ENCODE measurements at regions not wholly inside any gene's neighbourhood (a gene's known extent, or its start where the extent isn't known, plus 50 kb on each side); places are given as distances from the start of the nearest gene placed in this dataset.
"Not testable (repeated sequence)": the region's sequence is repeated elsewhere in the genome, so short reads cannot be mapped to it uniquely, and the experiment has no call there.

GRCh38 chr2:23050388-23050787, 334.6 kb upstream of the KLHL29 start:
- intact Hi-C loops (cut with micrococcal nuclease): no loop called here

GRCh38 chr2:23053601-23054000, 331.4 kb upstream of the KLHL29 start:
- intact Hi-C loops (cut with micrococcal nuclease): no loop called here

- intact Hi-C loops (cut with micrococcal nuclease): no loop called here
These were observed 329.7 kb upstream of the KLHL29 start for GRCh38 chr2:23055251-23055650.

- intact Hi-C loops (cut with micrococcal nuclease): not testable (repeated sequence)
These were observed 328.1 kb upstream of the KLHL29 start for GRCh38 chr2:23056846-23057245.

- intact Hi-C loops (cut with micrococcal nuclease): no loop called here
These were observed 326.5 kb upstream of the KLHL29 start for GRCh38 chr2:23058435-23058834.

GRCh38 chr2:23065210-23065609, 319.8 kb upstream of the KLHL29 start:
- intact Hi-C loops (cut with micrococcal nuclease): no loop called here

- intact Hi-C loops (cut with micrococcal nuclease): no loop called here
These were observed 319.0 kb upstream of the KLHL29 start for GRCh38 chr2:23065936-23066335.

- intact Hi-C loops (cut with micrococcal nuclease): no loop called here
These were observed 318.3 kb upstream of the KLHL29 start for GRCh38 chr2:23066686-23067085.

GRCh38 chr2:23069156-23069555, 315.8 kb upstream of the KLHL29 start:
- intact Hi-C loops (cut with micrococcal nuclease): no loop called here

GRCh38 chr2:23069923-23070322, 315.1 kb upstream of the KLHL29 start:
- intact Hi-C loops (cut with micrococcal nuclease): no loop called here

GRCh38 chr2:23073056-23073455, 311.9 kb upstream of the KLHL29 start:
- intact Hi-C loops (cut with micrococcal nuclease): no loop called here

- intact Hi-C loops (cut with micrococcal nuclease): no loop called here
These were observed 311.3 kb upstream of the KLHL29 start for GRCh38 chr2:23073671-23074070.

GRCh38 chr2:23077596-23077995, 307.4 kb upstream of the KLHL29 start:
- intact Hi-C loops (cut with micrococcal nuclease): no loop called here

GRCh38 chr2:23078784-23079434, 306.1 kb upstream of the KLHL29 start:
- intact Hi-C loops (cut with micrococcal nuclease): no loop called here

- intact Hi-C loops (cut with micrococcal nuclease): no loop called here
These were observed 301.0 kb upstream of the KLHL29 start for GRCh38 chr2:23083966-23084365.

GRCh38 chr2:23091019-23091418, 294.0 kb upstream of the KLHL29 start:
- intact Hi-C loops (cut with micrococcal nuclease): no loop called here

- intact Hi-C loops (cut with micrococcal nuclease): no loop called here
These were observed 293.1 kb upstream of the KLHL29 start for GRCh38 chr2:23091900-23092299.

GRCh38 chr2:23092831-23093230, 292.1 kb upstream of the KLHL29 start:
- intact Hi-C loops (cut with micrococcal nuclease): no loop called here

- intact Hi-C loops (cut with micrococcal nuclease): no loop called here
These were observed 291.5 kb upstream of the KLHL29 start for GRCh38 chr2:23093513-23093912.

- intact Hi-C loops (cut with micrococcal nuclease): no loop called here
These were observed 287.9 kb upstream of the KLHL29 start for GRCh38 chr2:23096906-23097602.

- intact Hi-C loops (cut with micrococcal nuclease): no loop called here
These were observed 284.6 kb upstream of the KLHL29 start for GRCh38 chr2:23100406-23100805.

GRCh38 chr2:23106242-23106785, 278.7 kb upstream of the KLHL29 start:
- intact Hi-C loops (cut with micrococcal nuclease): no loop called here
